Hepatocyte (in vitro differentiated cells): ENCODE measurements at regions not wholly inside any gene's neighbourhood (a gene's known extent, or its start where the extent isn't known, plus 50 kb on each side); places are given as distances from the start of the nearest gene placed in this dataset.

ENCODE experiments used
- CTCF ChIP-seq: fragments of 200-600 bp; sonication (generic); IDR thresholded peaks from 2 replicates; pipeline ENCODE4 v1.5.1; 2016; ENCODE audit warnings: antibody characterized with exemption, mild to moderate bottlenecking; ENCODE audit not compliant: poor library complexity
- EZH2 ChIP-seq: fragments of 200-600 bp; sonication (generic); IDR thresholded peaks from 2 replicates; pipeline ENCODE4 v1.6.1; 2016; ENCODE audit warnings: antibody characterized with exemption, mild to moderate bottlenecking, borderline replicate concordance
- EZH2phosphoT487 ChIP-seq: fragments of 200-600 bp; sonication (generic); IDR thresholded peaks from one replicate; pipeline ENCODE4 v1.6.1; 2018; ENCODE audit warnings: antibody characterized with exemption, mild to moderate bottlenecking, low read depth, moderate library complexity; ENCODE audit not compliant: unreplicated experiment, severe bottlenecking

GRCh38 chr12:66915306-66915904 is 236.5 kb upstream of the GRIP1 start:
- no peak for TF ChIP-seq CTCF
- no peak for TF ChIP-seq EZH2
- TF ChIP-seq EZH2phosphoT487, result no peak
